ENCODE measurements at regions not wholly inside any gene's neighbourhood (a gene's known extent, or its start where the extent isn't known, plus 50 kb on each side); places are given as distances from the start of the nearest gene placed in this dataset.
"Not testable (repeated sequence)": the region's sequence is repeated elsewhere in the genome, so short reads cannot be mapped to it uniquely, and the experiment has no call there.

DNA sequence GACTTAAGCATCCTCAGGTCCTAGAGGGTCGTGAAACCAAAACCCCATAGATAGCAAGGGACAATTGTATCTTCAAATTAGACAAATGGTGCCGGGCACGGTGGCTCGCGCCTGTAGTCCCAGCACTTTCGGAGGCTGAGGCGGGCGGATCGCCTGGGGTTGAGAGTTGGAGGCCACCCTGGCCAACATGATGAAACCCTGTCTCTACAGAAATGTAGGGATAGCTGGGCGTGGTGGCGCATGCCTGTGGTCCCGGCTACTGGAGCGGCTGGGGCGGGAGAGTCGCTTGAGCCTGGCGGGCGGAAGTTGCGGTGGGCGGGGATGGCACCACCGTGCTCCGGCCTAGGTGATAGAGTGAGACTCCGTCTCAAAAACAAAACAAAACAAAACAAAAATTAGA, 780.6 kb downstream of the BRINP3 start:
- ATAC-seq (ENCODE audit: insufficient read depth, low read depth) (no peak), DNase-seq (no peak)
- Histone ChIP-seq H3K4me2 (ENCODE audit: insufficient read depth, low read length) (no peak overlapping the region), H3K27ac (ENCODE audit: low read length) (no peak overlapping the region), H3K4me3 (ENCODE audit: low read depth in 1 of 2, low read length in 2 of 2) (no peak overlapping the region), H3K27me3 (ENCODE audit: insufficient read depth, low read length, poor library complexity) (no peaks in the 10 kb centered on the region), H2AFZ (ENCODE audit: low read depth, low read length) (no peak overlapping the region), H4K20me1 (ENCODE audit: insufficient read depth, low read length) (no peaks in the 10 kb centered on the region), H3K9me3 (ENCODE audit: insufficient read depth, low read length, severe bottlenecking) (no peaks in the 10 kb centered on the region), H3K79me2 (ENCODE audit: insufficient read depth, low read length) (no peaks in the 10 kb centered on the region), H3K36me3 (ENCODE audit: insufficient read depth, low read length) (no peaks in the 10 kb centered on the region), H3K9ac (ENCODE audit: low read depth, low read length) (no peak overlapping the region), H3K4me1 (ENCODE audit: insufficient read depth, low read length) (no peaks in the 10 kb centered on the region)
- no peak for TF ChIP-seq EZH2 (IDR thresholded peaks at IDR 0.05; ENCODE audit: borderline replicate concordance, low read depth, low read length, severe bottlenecking)
- TF ChIP-seq, protein P1, sequence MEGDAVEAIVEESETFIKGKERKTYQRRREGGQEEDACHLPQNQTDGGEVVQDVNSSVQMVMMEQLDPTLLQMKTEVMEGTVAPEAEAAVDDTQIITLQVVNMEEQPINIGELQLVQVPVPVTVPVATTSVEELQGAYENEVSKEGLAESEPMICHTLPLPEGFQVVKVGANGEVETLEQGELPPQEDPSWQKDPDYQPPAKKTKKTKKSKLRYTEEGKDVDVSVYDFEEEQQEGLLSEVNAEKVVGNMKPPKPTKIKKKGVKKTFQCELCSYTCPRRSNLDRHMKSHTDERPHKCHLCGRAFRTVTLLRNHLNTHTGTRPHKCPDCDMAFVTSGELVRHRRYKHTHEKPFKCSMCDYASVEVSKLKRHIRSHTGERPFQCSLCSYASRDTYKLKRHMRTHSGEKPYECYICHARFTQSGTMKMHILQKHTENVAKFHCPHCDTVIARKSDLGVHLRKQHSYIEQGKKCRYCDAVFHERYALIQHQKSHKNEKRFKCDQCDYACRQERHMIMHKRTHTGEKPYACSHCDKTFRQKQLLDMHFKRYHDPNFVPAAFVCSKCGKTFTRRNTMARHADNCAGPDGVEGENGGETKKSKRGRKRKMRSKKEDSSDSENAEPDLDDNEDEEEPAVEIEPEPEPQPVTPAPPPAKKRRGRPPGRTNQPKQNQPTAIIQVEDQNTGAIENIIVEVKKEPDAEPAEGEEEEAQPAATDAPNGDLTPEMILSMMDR (IDR thresholded peaks at IDR 0.05; ENCODE audit: borderline replicate concordance, extremely low read depth, low read length, poor library complexity, severe bottlenecking) = no peak

DNA sequence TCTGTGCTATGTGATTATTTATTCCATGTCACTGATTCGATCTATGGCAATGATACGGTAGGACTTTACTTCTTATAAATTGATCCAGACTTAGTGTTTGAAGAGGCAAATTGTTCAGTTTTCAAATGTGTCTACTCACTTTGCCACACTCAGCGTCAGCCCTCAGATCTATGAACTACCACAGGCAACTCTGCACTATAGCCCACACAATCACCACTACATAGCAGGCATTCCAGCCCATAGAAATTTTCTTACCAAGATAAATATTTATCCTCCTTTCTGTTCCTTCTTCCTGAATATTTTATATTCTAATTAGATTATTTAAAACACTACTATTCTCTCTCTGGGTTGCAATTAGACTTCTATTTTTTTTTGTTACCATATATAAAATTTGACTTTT, 776.1 kb downstream of the BRINP3 start:
- ATAC-seq (ENCODE audit: insufficient read depth, low read depth) = no peak

DNA sequence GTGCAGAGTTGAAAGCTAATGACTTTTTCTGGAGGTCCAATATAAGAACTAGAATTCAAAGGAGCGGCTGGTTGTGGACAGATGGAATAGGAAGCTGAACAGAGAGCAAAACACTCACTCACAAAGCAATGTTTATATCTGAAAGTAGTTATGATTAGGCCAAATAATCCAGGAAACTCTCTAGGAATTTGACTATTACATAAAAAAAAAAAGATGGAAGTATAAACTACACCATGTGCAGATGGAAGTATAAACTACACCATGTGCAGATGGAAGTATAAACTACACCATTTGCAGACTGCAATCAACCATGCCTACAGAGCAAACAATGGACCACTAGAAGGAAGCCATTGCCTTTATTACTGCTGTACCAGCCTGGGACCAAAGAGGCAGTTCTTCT, 771.1 kb downstream of the BRINP3 start:
- no peak overlapping the region for H3K27ac ChIP-seq (ENCODE audit: low read length)
- DNase-seq = no peak
- no peak overlapping the region for H3K4me2 ChIP-seq (ENCODE audit: insufficient read depth, low read length)
- H2AFZ ChIP-seq (ENCODE audit: low read depth, low read length) = no peak overlapping the region
- ATAC-seq (ENCODE audit: insufficient read depth, low read depth) = no peak
- no peaks in the 10 kb centered on the region for H4K20me1 ChIP-seq (ENCODE audit: insufficient read depth, low read length)
- H3K4me3 ChIP-seq (ENCODE audit: low read depth in 1 of 2, low read length in 2 of 2) = no peak overlapping the region
- H3K4me1 ChIP-seq (ENCODE audit: insufficient read depth, low read length) = no peaks in the 10 kb centered on the region
- H3K9ac ChIP-seq (ENCODE audit: low read depth, low read length) = no peak overlapping the region
- no peaks in the 10 kb centered on the region for H3K27me3 ChIP-seq (ENCODE audit: insufficient read depth, low read length, poor library complexity)
- H3K79me2 ChIP-seq (ENCODE audit: insufficient read depth, low read length) = no peaks in the 10 kb centered on the region
- TF ChIP-seq, protein P1 (IDR thresholded peaks at IDR 0.05; ENCODE audit: borderline replicate concordance, extremely low read depth, low read length, poor library complexity, severe bottlenecking) = no peak
- H3K9me3 ChIP-seq (ENCODE audit: insufficient read depth, low read length, severe bottlenecking) = no peaks in the 10 kb centered on the region
- no peaks in the 10 kb centered on the region for H3K36me3 ChIP-seq (ENCODE audit: insufficient read depth, low read length)

More for the DNA sequence above, 776.1 kb downstream of the BRINP3 start:
- Histone ChIP-seq H3K27ac (ENCODE audit: low read length) (no peak overlapping the region), H3K4me2 (ENCODE audit: insufficient read depth, low read length) (no peak overlapping the region), H3K79me2 (ENCODE audit: insufficient read depth, low read length) (no peaks in the 10 kb centered on the region), H3K9ac (ENCODE audit: low read depth, low read length) (no peak overlapping the region), H3K9me3 (ENCODE audit: insufficient read depth, low read length, severe bottlenecking) (no peaks in the 10 kb centered on the region), H4K20me1 (ENCODE audit: insufficient read depth, low read length) (no peaks in the 10 kb centered on the region), H3K36me3 (ENCODE audit: insufficient read depth, low read length) (no peaks in the 10 kb centered on the region), H3K4me1 (ENCODE audit: insufficient read depth, low read length) (no peaks in the 10 kb centered on the region), H3K4me3 (ENCODE audit: low read depth in 1 of 2, low read length in 2 of 2) (no peak overlapping the region), H3K27me3 (ENCODE audit: insufficient read depth, low read length, poor library complexity) (no peaks in the 10 kb centered on the region), H2AFZ (ENCODE audit: low read depth, low read length) (no peak overlapping the region)
- TF ChIP-seq, protein P1 (IDR thresholded peaks at IDR 0.05; ENCODE audit: borderline replicate concordance, extremely low read depth, low read length, poor library complexity, severe bottlenecking) = no peak
- no peak for TF ChIP-seq EZH2 (IDR thresholded peaks at IDR 0.05; ENCODE audit: borderline replicate concordance, low read depth, low read length, severe bottlenecking)
- DNase-seq = no peak

DNA sequence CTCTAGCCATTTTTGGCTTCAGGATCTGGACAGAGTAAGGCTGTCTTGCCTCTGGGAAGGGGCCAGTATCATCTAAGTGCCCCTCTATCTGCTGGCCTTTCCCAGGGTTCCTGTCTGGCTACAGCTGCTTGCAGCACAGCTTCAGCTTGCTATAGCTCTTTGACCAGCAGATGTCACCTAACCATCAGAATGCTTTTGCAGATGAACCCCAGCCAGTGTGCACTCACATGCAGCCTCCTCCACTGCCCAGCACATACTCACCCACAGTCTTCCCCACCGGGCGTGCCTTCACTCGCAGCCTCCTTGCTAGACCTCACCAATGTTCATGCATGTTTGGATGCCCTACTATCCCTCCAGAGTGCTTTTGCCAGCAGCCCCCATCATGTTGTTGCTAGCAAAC, 769.0 kb downstream of the BRINP3 start:
- Histone ChIP-seq H2AFZ (ENCODE audit: low read depth, low read length) (no peak overlapping the region), H3K9me3 (ENCODE audit: insufficient read depth, low read length, severe bottlenecking) (no peaks in the 10 kb centered on the region), H3K27ac (ENCODE audit: low read length) (no peak overlapping the region), H4K20me1 (ENCODE audit: insufficient read depth, low read length) (no peaks in the 10 kb centered on the region), H3K4me2 (ENCODE audit: insufficient read depth, low read length) (no peak overlapping the region), H3K79me2 (ENCODE audit: insufficient read depth, low read length) (no peaks in the 10 kb centered on the region), H3K36me3 (ENCODE audit: insufficient read depth, low read length) (no peaks in the 10 kb centered on the region), H3K4me3 (ENCODE audit: low read depth in 1 of 2, low read length in 2 of 2) (no peak overlapping the region), H3K9ac (ENCODE audit: low read depth, low read length) (no peak overlapping the region), H3K27me3 (ENCODE audit: insufficient read depth, low read length, poor library complexity) (no peaks in the 10 kb centered on the region), H3K4me1 (ENCODE audit: insufficient read depth, low read length) (no peaks in the 10 kb centered on the region)
- TF ChIP-seq, protein P1 (IDR thresholded peaks at IDR 0.05; ENCODE audit: borderline replicate concordance, extremely low read depth, low read length, poor library complexity, severe bottlenecking) = no peak
- TF ChIP-seq EZH2 (IDR thresholded peaks at IDR 0.05; ENCODE audit: borderline replicate concordance, low read depth, low read length, severe bottlenecking) = no peak
- no peak for DNase-seq
- no peak for ATAC-seq (ENCODE audit: insufficient read depth, low read depth)

DNA sequence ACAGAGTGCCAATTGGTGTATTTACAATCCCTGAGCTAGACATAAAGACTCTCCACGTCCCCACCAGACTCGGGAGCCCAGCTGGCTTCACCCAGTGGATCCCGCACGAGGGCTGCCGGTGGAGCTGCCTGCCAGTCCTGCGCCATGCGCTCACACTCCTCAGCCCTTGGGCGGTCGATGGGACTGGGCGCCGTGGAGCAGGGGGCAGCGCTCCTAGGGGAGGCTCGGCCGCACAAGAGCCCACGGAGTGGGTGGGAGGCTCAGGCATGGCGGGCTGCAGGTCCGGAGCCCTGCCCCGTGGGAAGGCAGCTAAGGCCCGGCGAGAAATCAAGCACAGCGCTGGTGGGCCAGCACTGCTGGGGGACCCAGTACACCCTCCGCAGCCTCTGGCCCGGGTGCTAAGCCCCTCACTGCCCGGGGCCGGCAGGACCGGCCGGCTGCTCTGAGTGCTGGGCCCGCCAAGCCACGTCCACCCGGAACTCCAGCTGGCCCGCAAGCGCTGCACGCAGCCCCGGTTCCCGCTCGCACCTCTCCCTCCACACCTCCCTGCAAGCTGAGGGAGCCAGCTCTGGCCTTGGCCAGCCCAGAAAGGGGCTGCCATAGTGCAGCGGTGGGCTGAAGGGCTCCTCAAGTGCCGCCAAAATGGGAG, 759.4 kb downstream of the BRINP3 start:
- not testable (repeated sequence) for H3K27me3 ChIP-seq (ENCODE audit: insufficient read depth, low read length, poor library complexity); ATAC-seq (ENCODE audit: insufficient read depth, low read depth); H3K9ac ChIP-seq (ENCODE audit: low read depth, low read length); H3K9me3 ChIP-seq (ENCODE audit: insufficient read depth, low read length, severe bottlenecking); H3K4me2 ChIP-seq (ENCODE audit: insufficient read depth, low read length); H3K27ac ChIP-seq (ENCODE audit: low read length); DNase-seq; H3K4me1 ChIP-seq (ENCODE audit: insufficient read depth, low read length); H3K4me3 ChIP-seq (ENCODE audit: low read depth in 1 of 2, low read length in 2 of 2); H4K20me1 ChIP-seq (ENCODE audit: insufficient read depth, low read length); H3K36me3 ChIP-seq (ENCODE audit: insufficient read depth, low read length); H3K79me2 ChIP-seq (ENCODE audit: insufficient read depth, low read length); H2AFZ ChIP-seq (ENCODE audit: low read depth, low read length)
